Left ventricle myocardium inferior (tissue), 1 donor: ENCODE measurements at regions not wholly inside any gene's neighbourhood (a gene's known extent, or its start where the extent isn't known, plus 50 kb on each side); places are given as distances from the start of the nearest gene placed in this dataset.

ENCODE experiments used
- DNase-seq: peaks from one replicate; pipeline ENCODE4 v3.0.0-alpha.2; 2020
- H3K27ac ChIP-seq: fragments of 200-600 bp; replicated peaks from 2 replicates; pipeline ENCODE4 v1.8.0; 2021
- H3K27me3 ChIP-seq: fragments of 200-600 bp; 2 replicates; pipeline ENCODE4 v1.8.0; 2021; ENCODE audit warnings: low read depth
- H3K36me3 ChIP-seq: fragments of 200-600 bp; 2 replicates; pipeline ENCODE4 v1.8.0; 2021
- H3K4me1 ChIP-seq: fragments of 200-600 bp; 2 replicates; pipeline ENCODE4 v1.8.0; 2021
- H3K4me3 ChIP-seq: fragments of 200-600 bp; 2 replicates; pipeline ENCODE4 v1.8.0; 2021; ENCODE audit warnings: mild to moderate bottlenecking, moderate library complexity
- H3K9me3 ChIP-seq: fragments of 200-600 bp; replicated peaks from 2 replicates; pipeline ENCODE4 v1.8.0; 2021
- CTCF ChIP-seq: fragments of 200-600 bp; IDR thresholded peaks from 2 replicates; pipeline ENCODE4 v1.8.0; 2021; ENCODE audit warnings: antibody characterized with exemption, mild to moderate bottlenecking, borderline replicate concordance
- intact Hi-C: fragments of 100-400 bp; cut with micrococcal nuclease; formaldehyde crosslinking; loops from one replicate; pipeline ENCODE4 v1.11.0; 2022
- donor health status: DM: no; HTN: yes; CAD: no; lungs with severe emphysema.

- Histone ChIP-seq H3K9me3 (no peaks in the 10 kb centered on the region), H3K27me3 (peaks cover 19% of the 10 kb centered on the region), H3K36me3 (no peaks in the 10 kb centered on the region), H3K27ac (no peak overlapping the region), H3K4me1 (no peaks in the 10 kb centered on the region), H3K4me3 (no peak overlapping the region)
- TF ChIP-seq CTCF: no peak
- intact Hi-C loops: no loop called here
- DNase-seq: no peak
These were observed 109.2 kb upstream of the MAP2 start for GRCh38 chr2:209314653-209315052.

GRCh38 chr2:209316141-209316540, 107.7 kb upstream of the MAP2 start:
- Histone ChIP-seq H3K27ac (no peak overlapping the region), H3K4me1 (no peaks in the 10 kb centered on the region), H3K4me3 (no peak overlapping the region), H3K9me3 (no peaks in the 10 kb centered on the region), H3K27me3 (peaks cover 19% of the 10 kb centered on the region), H3K36me3 (no peaks in the 10 kb centered on the region)
- TF ChIP-seq CTCF: no peak
- intact Hi-C loops: no loop called here
- DNase-seq: no peak

GRCh38 chr2:209321076-209321475, 102.8 kb upstream of the MAP2 start:
- intact Hi-C loops: no loop called here
- Histone ChIP-seq H3K27me3 (peaks cover 9% of the 10 kb centered on the region), H3K27ac (no peak overlapping the region), H3K4me1 (no peaks in the 10 kb centered on the region), H3K36me3 (no peaks in the 10 kb centered on the region), H3K9me3 (no peaks in the 10 kb centered on the region), H3K4me3 (no peak overlapping the region)
- no peak for DNase-seq
- TF ChIP-seq CTCF: no peak

DNA sequence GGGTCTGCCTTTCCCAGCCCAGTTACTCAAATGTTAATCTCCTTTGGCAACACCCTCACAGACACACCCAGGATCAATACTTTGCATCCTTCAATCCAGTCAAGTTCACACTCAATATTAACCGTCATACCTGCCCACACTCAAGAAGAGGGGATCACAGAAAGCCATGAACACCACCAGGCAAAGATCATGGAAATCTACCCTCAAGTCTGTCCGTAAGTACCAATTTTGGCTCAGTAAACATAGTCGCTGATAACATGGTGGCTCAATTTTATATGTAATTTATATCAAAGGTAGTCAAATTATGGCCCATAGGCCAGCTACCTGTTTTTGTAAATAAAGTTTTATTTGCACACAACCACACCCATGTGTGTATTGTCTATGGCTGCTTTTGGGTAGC, 102.3 kb upstream of the MAP2 start:
- H3K9me3 ChIP-seq: no peaks in the 10 kb centered on the region
- H3K27ac ChIP-seq: no peak overlapping the region
- no peak for DNase-seq
- intact Hi-C loops: no loop called here
- H3K27me3 ChIP-seq: peaks cover 10% of the 10 kb centered on the region
- TF ChIP-seq CTCF: no peak
- no peaks in the 10 kb centered on the region for H3K4me1 ChIP-seq
- H3K4me3 ChIP-seq: no peak overlapping the region
- H3K36me3 ChIP-seq: no peaks in the 10 kb centered on the region

DNA sequence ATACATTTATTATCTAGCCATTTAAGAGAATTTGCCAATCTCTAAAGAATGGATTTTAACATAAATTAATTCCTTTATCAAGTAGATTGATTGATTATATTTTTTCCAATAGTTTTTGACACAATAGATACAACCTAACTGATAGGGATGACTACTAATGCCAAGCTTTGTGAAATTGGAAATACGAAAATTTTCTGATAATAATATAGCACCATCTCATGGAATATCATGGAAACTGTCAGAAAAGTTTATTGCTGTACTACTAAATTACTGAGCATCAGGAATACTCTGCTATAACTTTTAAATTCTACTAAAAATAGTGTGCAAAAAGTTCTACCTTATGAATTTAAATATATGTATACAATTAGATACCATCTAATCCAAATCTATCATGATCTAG, 101.8 kb upstream of the MAP2 start:
- H3K9me3 ChIP-seq: no peaks in the 10 kb centered on the region
- no peak for TF ChIP-seq CTCF
- DNase-seq: no peak
- intact Hi-C loops: no loop called here
- H3K27me3 ChIP-seq: peaks cover 15% of the 10 kb centered on the region
- no peaks in the 10 kb centered on the region for H3K36me3 ChIP-seq
- H3K27ac ChIP-seq: no peak overlapping the region
- no peaks in the 10 kb centered on the region for H3K4me1 ChIP-seq
- H3K4me3 ChIP-seq: no peak overlapping the region
